ENCODE measurements at regions not wholly inside any gene's neighbourhood (a gene's known extent, or its start where the extent isn't known, plus 50 kb on each side); places are given as distances from the start of the nearest gene placed in this dataset.

- DNase-seq (ENCODE audit: low read depth in 2 of 2), result no peak
These were observed 71.4 kb upstream of the GLS start for GRCh38 chr2:190809139-190809764.

GRCh38 chr2:190809876-190810525 is 70.6 kb upstream of the GLS start:
- DNase-seq (ENCODE audit: low read depth in 2 of 2), result no peak

GRCh38 chr2:190810981-190811587 is 69.5 kb upstream of the GLS start:
- DNase-seq (ENCODE audit: low read depth in 2 of 2), result no peak

GRCh38 chr2:190811811-190812210 is 68.8 kb upstream of the GLS start:
- no peak for DNase-seq (ENCODE audit: low read depth in 2 of 2)

GRCh38 chr2:190812506-190813294 is 67.9 kb upstream of the GLS start:
- DNase-seq (ENCODE audit: low read depth in 2 of 2), result no peak

GRCh38 chr2:190815226-190815625 is 65.4 kb upstream of the GLS start:
- no peak for DNase-seq (ENCODE audit: low read depth in 2 of 2)

- no peak for DNase-seq (ENCODE audit: low read depth in 2 of 2)
These were observed 63.5 kb upstream of the GLS start for GRCh38 chr2:190817082-190817481.

GRCh38 chr2:190819840-190820301 is 60.8 kb upstream of the GLS start:
- DNase-seq (ENCODE audit: low read depth in 2 of 2), result no peak

GRCh38 chr2:190820416-190820815 is 60.2 kb upstream of the GLS start:
- DNase-seq (ENCODE audit: low read depth in 2 of 2), result no peak

GRCh38 chr2:190822043-190822442 is 58.6 kb upstream of the GLS start:
- DNase-seq (ENCODE audit: low read depth in 2 of 2), result no peak

GRCh38 chr2:190827720-190828119 is 52.9 kb upstream of the GLS start:
- no peak for DNase-seq (ENCODE audit: low read depth in 2 of 2)

- no peak for DNase-seq (ENCODE audit: low read depth in 2 of 2)
These were observed 51.0 kb upstream of the GLS start for GRCh38 chr2:190829642-190830041.
